Natural killer cell (primary cell): ENCODE measurements at regions not wholly inside any gene's neighbourhood (a gene's known extent, or its start where the extent isn't known, plus 50 kb on each side); places are given as distances from the start of the nearest gene placed in this dataset.

ENCODE experiments used
- ATAC-seq, 3 donors: fragments of 150-1000 bp in 2 of 3; fragments of 200-7000 bp in 1 of 3; cut with Tn5 transposase; 1 replicate in 1 of 3; 2 replicates in 2 of 3; pipeline ENCODE4 v1.10.0; 2021; ENCODE audit warnings: mild to moderate bottlenecking in 2 of 3, moderate library complexity in 2 of 3
- DNase-seq, 2 donors: peaks; one replicate each; pipeline versions ENCODE4 v3.0.0 to v3.0.0-alpha.2; 2013 to 2021; ENCODE audit warnings: mixed read lengths in 1 of 2
- H3K27ac ChIP-seq: one replicate; pipeline ENCODE4 v1.5.1; 2013; ENCODE audit warnings: mild to moderate bottlenecking, low read length
- H3K27me3 ChIP-seq: one replicate; pipeline ENCODE4 v1.6.1; 2013; ENCODE audit warnings: low read length; ENCODE audit not compliant: control insufficient read depth, insufficient read depth
- H3K36me3 ChIP-seq: one replicate; pipeline ENCODE4 v1.6.1; 2013; ENCODE audit warnings: low read length; ENCODE audit not compliant: control insufficient read depth, insufficient read depth
- H3K4me1 ChIP-seq: one replicate; pipeline ENCODE4 v1.6.1; 2013; ENCODE audit warnings: low read length; ENCODE audit not compliant: control insufficient read depth, insufficient read depth
- H3K4me3 ChIP-seq: one replicate; pipeline ENCODE4 v1.5.1; 2013; ENCODE audit warnings: low read length
- H3K9me3 ChIP-seq: one replicate; pipeline ENCODE4 v1.6.1; 2013; ENCODE audit warnings: low read length; ENCODE audit not compliant: control insufficient read depth, insufficient read depth
- H3K27ac Mint-ChIP-seq, 2 donors: one replicate each; pipeline ENCODE4 v1.8.0; 2022; ENCODE audit warnings: mild to moderate bottlenecking in 2 of 2, mixed read lengths in 2 of 2, moderate library complexity in 1 of 2
- H3K27me3 Mint-ChIP-seq, 2 donors: one replicate each; pipeline ENCODE4 v1.8.0; 2022; ENCODE audit warnings: low read depth in 2 of 2, mixed read lengths in 2 of 2
- H3K36me3 Mint-ChIP-seq: one replicate; pipeline ENCODE4 v1.8.0; 2022; ENCODE audit warnings: mixed read lengths
- H3K4me1 Mint-ChIP-seq, 2 donors: one replicate each; pipeline ENCODE4 v1.8.0; 2022; ENCODE audit warnings: mixed read lengths in 2 of 2
- H3K4me3 Mint-ChIP-seq: one replicate; pipeline ENCODE4 v1.8.0; 2022; ENCODE audit warnings: mild to moderate bottlenecking, moderate library complexity, mixed read lengths
- H3K9me3 Mint-ChIP-seq, 2 donors: one replicate each; pipeline ENCODE4 v1.8.0; 2022; ENCODE audit warnings: mixed read lengths in 2 of 2
- CTCF ChIP-seq: fragments of 200-600 bp; IDR thresholded peaks from one replicate; pipeline ENCODE4 v1.8.0; 2022; ENCODE audit warnings: antibody characterized with exemption
- WGBS: methylation state at CpG from one replicate; pipeline ENCODE4 v1.1.7; 2013; ENCODE audit warnings: missing lambda C conversion rate; ENCODE audit not compliant: insufficient coverage; 5-methylcytosine and 5-hydroxymethylcytosine counted together
- intact Hi-C: fragments of 100-400 bp; cut with micrococcal nuclease; formaldehyde crosslinking; loops from one replicate; pipeline ENCODE4 v1.14.2; 2022

- H3K36me3 Mint-ChIP-seq = no peaks in the 10 kb centered on the region
- no peaks in the 10 kb centered on the region for H3K9me3 ChIP-seq
- no peak overlapping the region for H3K4me3 ChIP-seq
- no peak overlapping the region for H3K27ac ChIP-seq
- H3K36me3 ChIP-seq = no peaks in the 10 kb centered on the region
- H3K9me3 Mint-ChIP-seq = peaks cover 0 to 4% of the 10 kb centered on the region in 2 donors
- no peaks in the 10 kb centered on the region for H3K4me1 ChIP-seq
- H3K27me3 ChIP-seq = no peaks in the 10 kb centered on the region
- no peak overlapping the region for H3K27ac Mint-ChIP-seq
- intact Hi-C loops = no loop called here
- no peak for TF ChIP-seq CTCF
- no peak overlapping the region for H3K4me3 Mint-ChIP-seq
- H3K4me1 Mint-ChIP-seq = no peaks in the 10 kb centered on the region
- ATAC-seq (no peak), DNase-seq (no peak)
- WGBS = 92% methylated on average over 1 of the region's 1 CpG
- peaks cover 0 to 7% of the 10 kb centered on the region in 2 donors for H3K27me3 Mint-ChIP-seq
These were observed 182.3 kb upstream of the MAST4 start for GRCh38 chr5:66413931-66414330.

- TF ChIP-seq CTCF = no peak
These were observed 181.0 kb upstream of the MAST4 start for GRCh38 chr5:66415208-66415607.

GRCh38 chr5:66416698-66417097 is 179.5 kb upstream of the MAST4 start:
- Histone ChIP-seq H3K36me3 (no peaks in the 10 kb centered on the region), H3K4me3 (no peak overlapping the region), H3K27ac (no peak overlapping the region), H3K27me3 (no peaks in the 10 kb centered on the region), H3K9me3 (no peaks in the 10 kb centered on the region), H3K4me1 (no peaks in the 10 kb centered on the region)
- Mint-ChIP-seq H3K4me3 (no peak overlapping the region), H3K4me1 (no peaks in the 10 kb centered on the region), H3K27me3 (peaks cover 4 to 6% of the 10 kb centered on the region in 2 donors), H3K9me3 (peaks cover 0 to 7% of the 10 kb centered on the region in 2 donors), H3K36me3 (no peaks in the 10 kb centered on the region), H3K27ac (no peak overlapping the region)
- no peak for TF ChIP-seq CTCF
- ATAC-seq (no peak), DNase-seq (no peak)
- intact Hi-C loops = no loop called here

More at GRCh38 chr5:66415208-66415607, 181.0 kb upstream of the MAST4 start:
- H3K27me3 ChIP-seq = no peaks in the 10 kb centered on the region
- ATAC-seq = no peak
- H3K9me3 ChIP-seq = no peaks in the 10 kb centered on the region
- H3K27me3 Mint-ChIP-seq = peaks cover 0 to 7% of the 10 kb centered on the region in 2 donors
- H3K4me3 ChIP-seq = no peak overlapping the region
- no peaks in the 10 kb centered on the region for H3K36me3 ChIP-seq
- no peak overlapping the region for H3K4me3 Mint-ChIP-seq
- no peak overlapping the region for H3K27ac ChIP-seq
- peaks cover 0 to 4% of the 10 kb centered on the region in 2 donors for H3K9me3 Mint-ChIP-seq
- H3K27ac Mint-ChIP-seq = no peak overlapping the region
- no peaks in the 10 kb centered on the region for H3K4me1 ChIP-seq
- no peak for DNase-seq
- no peaks in the 10 kb centered on the region for H3K36me3 Mint-ChIP-seq
- H3K4me1 Mint-ChIP-seq = no peaks in the 10 kb centered on the region
- intact Hi-C loops = no loop called here

GRCh38 chr5:66417781-66418180 is 178.4 kb upstream of the MAST4 start:
- H3K9me3 Mint-ChIP-seq = peaks cover 0 to 7% of the 10 kb centered on the region in 2 donors
- no peak for TF ChIP-seq CTCF
- Histone ChIP-seq H3K9me3 (no peaks in the 10 kb centered on the region), H3K27me3 (no peaks in the 10 kb centered on the region), H3K4me3 (no peak overlapping the region), H3K36me3 (no peaks in the 10 kb centered on the region), H3K4me1 (no peaks in the 10 kb centered on the region), H3K27ac (no peak overlapping the region)
- H3K4me3 Mint-ChIP-seq = no peak overlapping the region
- H3K27me3 Mint-ChIP-seq = peaks cover 4 to 6% of the 10 kb centered on the region in 2 donors
- H3K27ac Mint-ChIP-seq = no peak overlapping the region
- DNase-seq (no peak), ATAC-seq (no peak)
- WGBS = 88% methylated on average over 2 of the region's 2 CpGs
- intact Hi-C loops = no loop called here
- no peaks in the 10 kb centered on the region for H3K36me3 Mint-ChIP-seq
- no peaks in the 10 kb centered on the region for H3K4me1 Mint-ChIP-seq
